AG09309 (cell line): ENCODE measurements at regions not wholly inside any gene's neighbourhood (a gene's known extent, or its start where the extent isn't known, plus 50 kb on each side); places are given as distances from the start of the nearest gene placed in this dataset.

Experiments
- DNase-seq: peaks from one replicate; pipeline ENCODE4 v3.0.0-alpha.2; 2010; ENCODE audit warnings: low read depth
- H3K4me3 ChIP-seq: 2 replicates; pipeline ENCODE4 v1.5.1; 2011; ENCODE audit warnings: mild to moderate bottlenecking, low read depth, low read length, moderate library complexity; ENCODE audit not compliant: control insufficient read depth
- CTCF ChIP-seq: IDR thresholded peaks from 2 replicates; pipeline ENCODE4 v1.5.1; 2011; ENCODE audit warnings: mild to moderate bottlenecking, low read depth, low read length, inconsistent platforms; ENCODE audit not compliant: insufficient read depth, control insufficient read depth; ENCODE audit errors: missing control alignments

- no peak for TF ChIP-seq CTCF
- DNase-seq: no peak
- no peak overlapping the region for H3K4me3 ChIP-seq
These were observed 786.0 kb upstream of the GRM7 start for GRCh38 chr3:6074952-6075351.

GRCh38 chr3:6078436-6078835, 782.5 kb upstream of the GRM7 start:
- no peak overlapping the region for H3K4me3 ChIP-seq
- no peak for DNase-seq
- TF ChIP-seq CTCF: no peak

GRCh38 chr3:6079011-6079410, 781.9 kb upstream of the GRM7 start:
- DNase-seq: no peak
- H3K4me3 ChIP-seq: no peak overlapping the region
- TF ChIP-seq CTCF: no peak

GRCh38 chr3:6079561-6080179, 781.2 kb upstream of the GRM7 start:
- H3K4me3 ChIP-seq: no peak overlapping the region
- no peak for DNase-seq
- TF ChIP-seq CTCF: no peak

- no peak overlapping the region for H3K4me3 ChIP-seq
- no peak for TF ChIP-seq CTCF
- no peak for DNase-seq
These were observed 772.5 kb upstream of the GRM7 start for GRCh38 chr3:6088433-6088832.

GRCh38 chr3:6089780-6090179, 771.1 kb upstream of the GRM7 start:
- TF ChIP-seq CTCF: no peak
- no peak overlapping the region for H3K4me3 ChIP-seq
- no peak for DNase-seq

GRCh38 chr3:6091262-6091661, 769.7 kb upstream of the GRM7 start:
- H3K4me3 ChIP-seq: no peak overlapping the region
- TF ChIP-seq CTCF: no peak
- no peak for DNase-seq
